Esophagus squamous epithelium (tissue), 5 donors: ENCODE measurements at regions not wholly inside any gene's neighbourhood (a gene's known extent, or its start where the extent isn't known, plus 50 kb on each side); places are given as distances from the start of the nearest gene placed in this dataset.

ENCODE experiments used
- DNase-seq: peaks from one replicate; lab custom pipeline; 2025; lab: John Stamatoyannopoulos, UW
- H3K27ac ChIP-seq, 4 donors: fragments of 200-600 bp; sonication (generic); one replicate each; pipeline ENCODE4 v1.5.1; 2016 to 2019; ENCODE audit warnings: mild to moderate bottlenecking in 1 of 4
- H3K27me3 ChIP-seq, 4 donors: fragments of 200-600 bp; sonication (generic); 1 replicate in 3 of 4; 2 replicates in 1 of 4; pipeline versions ENCODE4 v1.5.1 to v1.6.0; 2017 to 2021; ENCODE audit warnings: antibody characterized with exemption in 1 of 4
- H3K36me3 ChIP-seq, 3 donors: fragments of 200-600 bp; sonication (generic); one replicate each; pipeline ENCODE4 v1.5.1; 2016 to 2019
- H3K4me1 ChIP-seq, 3 donors: fragments of 200-600 bp; sonication (generic); one replicate each; pipeline ENCODE4 v1.5.1; 2017 to 2019
- H3K4me3 ChIP-seq, 4 donors: fragments of 200-600 bp; sonication (generic); 1 replicate in 3 of 4; 2 replicates in 1 of 4; pipeline ENCODE4 v1.5.1; 2016 to 2019; ENCODE audit warnings: mild to moderate bottlenecking in 2 of 4, moderate library complexity in 1 of 4
- H3K9me3 ChIP-seq, 3 donors: fragments of 200-600 bp; sonication (generic); one replicate each; pipeline ENCODE4 v1.5.1; 2016 to 2019
- CTCF ChIP-seq, 6 experiments: fragments of 450-650 bp in 4 of 6; fragments of 200-600 bp in 2 of 6; sonication (generic) in 2 of 6; IDR thresholded peaks; one replicate each; pipeline ENCODE4 v1.5.1; 2016 to 2019; ENCODE audit warnings: antibody characterized with exemption in 6 of 6, mild to moderate bottlenecking in 4 of 6, moderate library complexity in 4 of 6
- POLR2A ChIP-seq, 4 donors: fragments of 450-650 bp; IDR thresholded peaks; one replicate each; pipeline ENCODE4 v1.6.1; 2017; ENCODE audit warnings: antibody characterized with exemption in 4 of 4, mild to moderate bottlenecking in 4 of 4, moderate library complexity in 3 of 4
- WGBS, 2 donors: methylation state at CpG; one replicate each; pipeline ENCODE4 v1.1.5; 2018; 5-methylcytosine and 5-hydroxymethylcytosine counted together
- intact Hi-C: fragments of 100-400 bp; cut with DNase I; formaldehyde crosslinking; loops from one replicate; pipeline ENCODE4 v1.15.0; 2022
- donor health status: DM: yes; HTN: yes; CAD: no.

DNA sequence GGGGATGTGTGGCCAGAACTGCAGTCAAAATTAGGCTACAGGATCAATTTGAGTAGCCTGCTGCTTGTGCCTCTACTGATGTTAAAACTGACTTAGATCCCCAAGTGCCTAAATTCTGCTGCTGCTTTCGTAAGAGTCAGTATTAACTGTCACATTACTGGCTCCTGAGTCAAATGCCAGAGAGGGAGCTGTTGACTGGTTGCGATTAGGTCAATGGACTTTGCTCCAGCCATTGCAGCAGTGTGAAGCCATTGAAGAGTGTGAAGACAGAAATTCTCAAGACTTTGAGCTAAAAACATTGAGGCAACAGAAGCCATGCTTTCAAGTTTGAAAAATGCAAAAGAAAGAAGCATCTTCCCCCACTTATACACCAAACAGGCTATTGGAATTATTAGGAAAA is 151.1 kb upstream of the MITF start:
- Histone ChIP-seq H3K4me3 (no peak overlapping the region), H3K27me3 (no peaks in the 10 kb centered on the region), H3K9me3 (peaks cover 0 to 15% (median 11%) of the 10 kb centered on the region in 3 donors), H3K36me3 (no peaks in the 10 kb centered on the region), H3K27ac (no peak overlapping the region), H3K4me1 (no peaks in the 10 kb centered on the region)
- TF ChIP-seq POLR2A (IDR thresholded peaks at IDR 0.05), result no peak
- TF ChIP-seq CTCF (IDR thresholded peaks at IDR 0.05), result no peak
- no peak for DNase-seq
- 85 to 91% methylated on average over 2 of the region's 2 CpGs for WGBS, 2 donors
- intact Hi-C loops, result no loop called here

DNA sequence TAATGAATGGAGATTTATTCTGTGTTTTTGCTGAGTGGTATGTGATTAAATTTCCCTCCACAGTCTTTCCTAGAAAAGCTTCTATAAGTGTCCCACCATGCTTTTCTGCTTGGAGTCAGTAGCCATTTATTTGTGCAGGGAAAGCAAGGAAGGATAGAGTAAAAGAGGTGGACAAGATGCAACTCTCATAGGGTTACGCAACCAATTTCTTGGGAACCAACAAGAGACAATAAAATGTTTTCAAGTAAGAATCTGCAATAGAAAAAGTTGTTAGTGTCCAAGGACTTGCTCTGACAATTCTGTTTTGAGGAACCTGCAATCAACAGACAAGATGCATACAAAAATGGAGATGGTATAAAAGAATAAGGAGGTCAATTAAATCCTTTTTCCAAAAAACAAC is 153.8 kb upstream of the MITF start:
- Histone ChIP-seq H3K9me3 (peaks cover 0 to 15% (median 11%) of the 10 kb centered on the region in 3 donors), H3K4me3 (no peak overlapping the region), H3K27ac (no peak overlapping the region), H3K27me3 (no peaks in the 10 kb centered on the region), H3K36me3 (no peaks in the 10 kb centered on the region), H3K4me1 (no peaks in the 10 kb centered on the region)
- intact Hi-C loops, result no loop called here
- TF ChIP-seq CTCF (IDR thresholded peaks at IDR 0.05), result no peak
- TF ChIP-seq POLR2A (IDR thresholded peaks at IDR 0.05), result no peak
- WGBS, 2 donors, result 90 to 92% methylated on average over 1 of the region's 1 CpG
- no peak for DNase-seq

DNA sequence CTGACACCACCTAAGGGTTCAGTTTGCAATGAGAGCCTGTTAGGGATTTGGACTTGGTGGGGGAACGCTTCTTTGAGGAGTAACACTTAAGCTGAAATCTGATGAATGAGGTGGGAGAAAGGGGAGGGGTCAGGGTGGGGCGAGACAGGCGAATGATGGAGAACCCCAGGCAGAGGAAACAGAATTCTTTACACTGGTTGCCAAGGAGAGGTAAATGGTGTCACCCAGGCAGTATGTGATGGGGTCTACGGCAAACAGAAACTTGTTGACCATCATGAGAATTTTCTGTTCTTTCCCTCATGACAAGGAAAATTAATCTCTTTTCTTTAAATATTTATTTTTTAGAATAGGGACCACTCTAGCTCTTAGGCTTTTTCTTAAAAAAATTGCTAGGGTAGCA is 157.2 kb upstream of the MITF start:
- Histone ChIP-seq H3K27me3 (no peaks in the 10 kb centered on the region), H3K36me3 (no peaks in the 10 kb centered on the region), H3K9me3 (peaks cover 0 to 8% (median 2%) of the 10 kb centered on the region in 3 donors), H3K4me1 (no peaks in the 10 kb centered on the region), H3K27ac (no peak overlapping the region), H3K4me3 (no peak overlapping the region)
- WGBS, 2 donors, result 60 to 69% methylated on average over 4 of the region's 4 CpGs
- DNase-seq, result no peak
- TF ChIP-seq POLR2A (IDR thresholded peaks at IDR 0.05), result no peak
- TF ChIP-seq CTCF (IDR thresholded peaks at IDR 0.05), result no peak
- intact Hi-C loops, result no loop called here

DNA sequence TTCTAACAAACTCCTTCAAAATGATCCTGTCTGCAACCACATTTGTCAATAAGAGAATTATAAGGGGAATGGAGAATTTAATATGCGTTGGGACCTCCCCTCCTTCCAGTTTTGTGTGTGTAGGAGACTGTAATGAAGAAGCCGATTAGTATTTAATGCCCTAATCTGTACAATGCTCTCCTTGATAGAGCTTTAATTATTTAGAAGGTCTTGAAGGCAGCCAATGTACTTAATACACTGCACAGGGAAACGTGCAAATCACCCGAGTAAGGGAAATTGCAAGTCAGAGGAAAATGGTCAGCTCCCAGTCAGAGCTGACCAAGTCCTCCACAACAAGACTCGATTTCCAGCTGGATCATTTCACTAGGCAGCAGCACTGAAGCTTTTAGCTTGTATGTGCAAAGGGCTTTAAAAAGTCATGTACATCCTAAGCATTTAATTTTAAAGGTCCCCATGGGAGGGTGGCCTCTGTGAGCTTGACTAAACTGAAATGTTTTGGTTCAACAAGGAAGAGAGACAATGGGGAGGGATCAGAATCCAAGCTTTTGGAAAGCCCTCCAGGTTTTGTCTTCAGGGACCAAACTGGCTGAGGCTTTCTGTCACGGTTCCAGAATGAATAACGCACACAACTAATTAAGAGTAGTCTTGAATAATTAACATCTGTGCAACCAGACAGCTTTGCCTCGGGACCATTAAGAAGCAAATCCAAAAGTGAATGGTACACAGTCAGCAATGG is 159.8 kb upstream of the MITF start:
- no peak for DNase-seq
- Histone ChIP-seq H3K27ac (no peak overlapping the region), H3K4me1 (no peaks in the 10 kb centered on the region), H3K4me3 (no peak overlapping the region), H3K9me3 (no peaks in the 10 kb centered on the region), H3K27me3 (no peaks in the 10 kb centered on the region), H3K36me3 (no peaks in the 10 kb centered on the region)
- intact Hi-C loops, result no loop called here
- WGBS, 2 donors, result 40 to 57% methylated on average over 8 of the region's 8 CpGs
- TF ChIP-seq CTCF (IDR thresholded peaks at IDR 0.05) (no peak), POLR2A (IDR thresholded peaks at IDR 0.05) (no peak)

DNA sequence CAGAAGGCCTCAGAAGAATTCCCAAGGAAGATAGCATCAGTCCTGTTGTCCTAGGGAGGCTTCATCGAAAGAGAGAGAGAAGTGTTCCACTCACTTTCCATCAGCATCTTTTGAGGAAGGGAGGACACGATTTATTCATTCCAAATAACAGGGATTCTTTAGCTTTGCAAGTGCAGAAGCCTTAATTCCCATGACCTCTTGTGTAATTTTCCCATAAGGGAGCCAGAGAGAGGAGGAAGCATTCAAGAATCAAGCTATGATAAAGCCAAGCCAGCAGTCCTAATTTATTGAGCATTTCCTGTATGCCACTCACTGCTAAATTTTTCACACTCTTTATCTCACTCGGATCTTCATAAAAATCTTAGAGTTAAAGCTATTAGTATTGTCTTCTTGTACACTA is 169.7 kb upstream of the MITF start:
- H3K36me3 ChIP-seq, result no peaks in the 10 kb centered on the region
- intact Hi-C loops, result no loop called here
- no peak for TF ChIP-seq POLR2A (IDR thresholded peaks at IDR 0.05)
- no peak for TF ChIP-seq CTCF (IDR thresholded peaks at IDR 0.05)
- no peak overlapping the region for H3K27ac ChIP-seq
- no peaks in the 10 kb centered on the region for H3K9me3 ChIP-seq
- DNase-seq, result no peak
- no peak overlapping the region for H3K4me3 ChIP-seq
- no peaks in the 10 kb centered on the region for H3K4me1 ChIP-seq
- peaks cover 0 to 15% (median 0%) of the 10 kb centered on the region in 4 donors for H3K27me3 ChIP-seq
- WGBS, 2 donors, result 64 to 70% methylated on average over 3 of the region's 3 CpGs
